B cell (primary cell): ENCODE measurements at regions not wholly inside any gene's neighbourhood (a gene's known extent, or its start where the extent isn't known, plus 50 kb on each side); places are given as distances from the start of the nearest gene placed in this dataset.

Experiments
- ATAC-seq: fragments of 200-7000 bp; cut with Tn5 transposase; one replicate; pipeline ENCODE4 v1.10.0; 2021; ENCODE audit warnings: low read depth, mild to moderate bottlenecking, moderate number of reproducible peaks, moderate library complexity
- CTCF ChIA-PET: fragments of 350-600 bp; sonication (Branson Sonifier 250); formaldehyde crosslinking; loops from one replicate; lab custom pipeline; 2021; ENCODE audit warnings: antibody characterized with exemption, inconsistent platforms; lab: Charles Lee
- POLR2A ChIA-PET: fragments of 350-600 bp; sonication (Branson Sonifier 250); formaldehyde crosslinking; loops from one replicate; lab custom pipeline; 2021; ENCODE audit warnings: antibody characterized with exemption; lab: Charles Lee
- DNase-seq: peaks from one replicate; pipeline ENCODE4 v3.0.0; 2013
- H2AFZ ChIP-seq: 2 replicates; pipeline ENCODE4 v1.6.1; 2012; ENCODE audit warnings: mild to moderate bottlenecking, low read depth, low read length; ENCODE audit not compliant: insufficient read depth, poor library complexity, severe bottlenecking
- H3K27ac ChIP-seq, 2 donors: 1 replicate in 1 of 2; 2 replicates in 1 of 2; pipeline ENCODE4 v1.5.1; 2012 to 2013; ENCODE audit warnings: low read length in 2 of 2, mild to moderate bottlenecking in 2 of 2, moderate library complexity in 1 of 2
- H3K27me3 ChIP-seq, 4 experiments: fragments of 200-600 bp in 1 of 4; sonication (generic) in 1 of 4; replicated peaks in 1 of 4; 1 replicate in 2 of 4; 2 replicates in 2 of 4; pipeline versions ENCODE4 v1.6.1 to v1.7.0; 2013 to 2016; ENCODE audit warnings: low read length in 3 of 4, mild to moderate bottlenecking in 2 of 4, mixed read lengths in 1 of 4, moderate library complexity in 1 of 4; ENCODE audit not compliant: insufficient read depth in 4 of 4, control insufficient read depth in 3 of 4; ENCODE audit errors: control extremely low read depth in 1 of 4
- H3K36me3 ChIP-seq, 2 experiments: replicated peaks in 1 of 2; 1 replicate in 1 of 2; 2 replicates in 1 of 2; pipeline versions ENCODE4 v1.6.1 to v1.7.1; 2013; ENCODE audit warnings: low read length in 1 of 2; ENCODE audit not compliant: insufficient read depth in 2 of 2, control insufficient read depth in 1 of 2; ENCODE audit errors: control extremely low read depth in 1 of 2, extremely low read depth in 1 of 2
- H3K4me1 ChIP-seq, 2 donors: fragments of 200-600 bp in 1 of 2; sonication (generic) in 1 of 2; 1 replicate in 1 of 2; 2 replicates in 1 of 2; pipeline versions ENCODE4 v1.5.1 to v1.6.1; 2013 to 2017; ENCODE audit warnings: low read length in 2 of 2; ENCODE audit not compliant: control insufficient read depth in 2 of 2, insufficient read depth in 2 of 2
- H3K4me2 ChIP-seq: replicated peaks from 2 replicates; pipeline ENCODE3; 2012; ENCODE audit warnings: mild to moderate bottlenecking, low read depth, low read length; ENCODE audit not compliant: poor library complexity, severe bottlenecking
- H3K4me3 ChIP-seq, 5 experiments: fragments of 200-600 bp in 1 of 5; sonication (generic) in 1 of 5; 1 replicate in 3 of 5; 2 replicates in 2 of 5; pipeline versions ENCODE4 v1.5.1 to v1.7.0; 2011 to 2016; ENCODE audit warnings: low read length in 4 of 5, mild to moderate bottlenecking in 4 of 5, low read depth in 2 of 5, control low read depth in 1 of 5, moderate library complexity in 1 of 5; ENCODE audit not compliant: insufficient read depth in 1 of 5; ENCODE audit errors: control extremely low read depth in 1 of 5, extremely low read depth in 1 of 5
- H3K79me2 ChIP-seq: fragments of 200-600 bp; sonication (generic); one replicate; pipeline ENCODE4 v1.6.0; 2016; ENCODE audit warnings: low read length; ENCODE audit not compliant: control insufficient read depth, insufficient read depth
- H3K9ac ChIP-seq: fragments of 200-600 bp; sonication (generic); 2 replicates; pipeline ENCODE4 v1.6.1; 2017; ENCODE audit warnings: mild to moderate bottlenecking, low read length, moderate library complexity
- H3K9me3 ChIP-seq, 3 donors: one replicate each; pipeline versions ENCODE4 v1.6.1 to v1.7.1; 2013; ENCODE audit warnings: low read length in 2 of 3; ENCODE audit not compliant: control insufficient read depth in 2 of 3, insufficient read depth in 1 of 3; ENCODE audit errors: control extremely low read depth in 1 of 3
- H4K20me1 ChIP-seq: 2 replicates; pipeline ENCODE4 v1.6.0; 2012; ENCODE audit warnings: mild to moderate bottlenecking, low read length; ENCODE audit not compliant: insufficient read depth, control insufficient read depth, poor library complexity, severe bottlenecking
- H3K27ac Mint-ChIP-seq: one replicate; pipeline ENCODE4 v1.8.0; 2021; ENCODE audit warnings: mixed read lengths
- H3K27me3 Mint-ChIP-seq: one replicate; pipeline ENCODE4 v1.8.0; 2021; ENCODE audit warnings: mixed read lengths
- H3K4me1 Mint-ChIP-seq: one replicate; pipeline ENCODE4 v1.8.0; 2021; ENCODE audit warnings: mixed read lengths
- H3K4me3 Mint-ChIP-seq: one replicate; pipeline ENCODE4 v1.8.0; 2021; ENCODE audit warnings: mixed read lengths
- H3K9me3 Mint-ChIP-seq: one replicate; pipeline ENCODE4 v1.8.0; 2022; ENCODE audit warnings: mixed read lengths; ENCODE audit not compliant: insufficient read depth
- CTCF ChIP-seq: fragments of 200-600 bp; IDR thresholded peaks from one replicate; pipeline ENCODE4 v1.8.0; 2022; ENCODE audit warnings: antibody characterized with exemption, mild to moderate bottlenecking
- EZH2 ChIP-seq: IDR thresholded peaks from 2 replicates; pipeline ENCODE4 v1.6.1; 2012; ENCODE audit warnings: borderline replicate concordance, low read depth, mild to moderate bottlenecking, moderate library complexity, low read length; ENCODE audit not compliant: insufficient read depth, poor library complexity, severe bottlenecking
- WGBS: methylation state at CpG from one replicate; pipeline ENCODE4 v1.1.5; 2013; ENCODE audit warnings: missing lambda C conversion rate; ENCODE audit not compliant: insufficient coverage; 5-methylcytosine and 5-hydroxymethylcytosine counted together
- intact Hi-C: fragments of 100-400 bp; cut with micrococcal nuclease; formaldehyde crosslinking; loops from one replicate; pipeline ENCODE4 v1.10.0; 2022

GRCh38 chr1:10898921-10899320, 102.5 kb upstream of the CASZ1 start:
- intact Hi-C loops = no loop called here
- WGBS = 82% methylated on average over 8 of the region's 9 CpGs
- Mint-ChIP-seq H3K4me1 (no peaks in the 10 kb centered on the region), H3K27ac (no peak overlapping the region), H3K9me3 (no peaks in the 10 kb centered on the region), H3K4me3 (no peak overlapping the region), H3K27me3 (peaks cover 22% of the 10 kb centered on the region)
- DNase-seq = no peak
- no peak for ATAC-seq
- TF ChIP-seq CTCF (no peak), EZH2 (no peak)
- Histone ChIP-seq H3K36me3 (no peaks in the 10 kb centered on the region), H3K4me1 (no peaks in the 10 kb centered on the region), H3K27ac (no peak overlapping the region), H3K4me2 (no peak overlapping the region), H3K9ac (no peak overlapping the region), H2AFZ (no peak overlapping the region), H3K79me2 (no peaks in the 10 kb centered on the region), H3K27me3 (peaks cover 0 to 7% (median 1%) of the 10 kb centered on the region in 4 experiments), H3K4me3 (no peak overlapping the region), H3K9me3 (no peaks in the 10 kb centered on the region), H4K20me1 (no peaks in the 10 kb centered on the region)
- ChIA-PET POLR2A (no interaction called here), CTCF (no interaction called here)

GRCh38 chr1:10899490-10900250, 103.2 kb upstream of the CASZ1 start:
- ATAC-seq (no peak), DNase-seq (no peak)
- ChIA-PET POLR2A (no interaction called here), CTCF (no interaction called here)
- no peaks in the 10 kb centered on the region for H3K9me3 ChIP-seq
- TF ChIP-seq CTCF (no peak), EZH2 (no peak)
- H3K4me1 ChIP-seq = peaks cover 3 to 4% of the 10 kb centered on the region in 2 donors
- Mint-ChIP-seq H3K27ac (no peak overlapping the region), H3K4me1 (peaks cover 5% of the 10 kb centered on the region), H3K4me3 (no peak overlapping the region), H3K9me3 (no peaks in the 10 kb centered on the region), H3K27me3 (peaks cover 19% of the 10 kb centered on the region)
- no peaks in the 10 kb centered on the region for H3K79me2 ChIP-seq
- H3K36me3 ChIP-seq = no peaks in the 10 kb centered on the region
- no peak overlapping the region for H2AFZ ChIP-seq
- no peak overlapping the region for H3K4me2 ChIP-seq
- H4K20me1 ChIP-seq = no peaks in the 10 kb centered on the region
- intact Hi-C loops = no loop called here
- H3K9ac ChIP-seq = no peak overlapping the region
- no peak overlapping the region for H3K27ac ChIP-seq
- peaks cover 0 to 10% (median 1%) of the 10 kb centered on the region in 4 experiments for H3K27me3 ChIP-seq
- H3K4me3 ChIP-seq = no peak overlapping the region
- 89% methylated on average over 17 of the region's 18 CpGs for WGBS
